NCI-H1092 (cell line): ENCODE measurements at regions not wholly inside any gene's neighbourhood (a gene's known extent, or its start where the extent isn't known, plus 50 kb on each side); places are given as distances from the start of the nearest gene placed in this dataset.

Experiments used
- DNase-seq: peaks from one replicate; lab custom pipeline; 2025; lab: John Stamatoyannopoulos, UW

- no peak for DNase-seq
These were observed 413.7 kb upstream of the FAT3 start for GRCh38 chr11:91810871-91811270.

GRCh38 chr11:91805293-91805692 lies 419.3 kb upstream of the FAT3 start:
- no peak for DNase-seq

- no peak for DNase-seq
These were observed 420.6 kb upstream of the FAT3 start for GRCh38 chr11:91804042-91804441.

GRCh38 chr11:91802475-91802874 lies 422.1 kb upstream of the FAT3 start:
- DNase-seq = no peak

GRCh38 chr11:91800208-91800914 lies 424.3 kb upstream of the FAT3 start:
- no peak for DNase-seq

GRCh38 chr11:91798240-91798639 lies 426.4 kb upstream of the FAT3 start:
- DNase-seq = no peak

GRCh38 chr11:91796999-91797398 lies 427.6 kb upstream of the FAT3 start:
- DNase-seq = no peak

- DNase-seq = no peak
These were observed 429.3 kb upstream of the FAT3 start for GRCh38 chr11:91795139-91795887.

- no peak for DNase-seq
These were observed 430.5 kb upstream of the FAT3 start for GRCh38 chr11:91794146-91794545.

GRCh38 chr11:91792779-91793262 lies 431.8 kb upstream of the FAT3 start:
- DNase-seq = no peak

GRCh38 chr11:91791171-91791468 lies 433.5 kb upstream of the FAT3 start:
- DNase-seq = no peak

GRCh38 chr11:91790346-91791170 lies 434.1 kb upstream of the FAT3 start:
- DNase-seq = no peak

GRCh38 chr11:91788764-91789163 lies 435.9 kb upstream of the FAT3 start:
- DNase-seq = no peak

- DNase-seq = no peak
These were observed 438.5 kb upstream of the FAT3 start for GRCh38 chr11:91786097-91786496.

GRCh38 chr11:91783173-91783572 lies 441.4 kb upstream of the FAT3 start:
- DNase-seq = no peak

- no peak for DNase-seq
These were observed 445.9 kb upstream of the FAT3 start for GRCh38 chr11:91778758-91779157.

GRCh38 chr11:91776655-91777054 lies 448.0 kb upstream of the FAT3 start:
- peak; percentile 27 for DNase-seq

- DNase-seq = peak; percentile 3
These were observed 451.5 kb upstream of the FAT3 start for GRCh38 chr11:91773090-91773489.

GRCh38 chr11:91771961-91772360 lies 452.7 kb upstream of the FAT3 start:
- no peak for DNase-seq

GRCh38 chr11:91768783-91769182 lies 455.8 kb upstream of the FAT3 start:
- no peak for DNase-seq

- DNase-seq = no peak
These were observed 461.3 kb upstream of the FAT3 start for GRCh38 chr11:91763331-91763730.

GRCh38 chr11:91761406-91762025 lies 463.1 kb upstream of the FAT3 start:
- DNase-seq = no peak
